ENCODE measurements at regions not wholly inside any gene's neighbourhood (a gene's known extent, or its start where the extent isn't known, plus 50 kb on each side); places are given as distances from the start of the nearest gene placed in this dataset.
"Not testable (repeated sequence)": the region's sequence is repeated elsewhere in the genome, so short reads cannot be mapped to it uniquely, and the experiment has no call there.

DNA sequence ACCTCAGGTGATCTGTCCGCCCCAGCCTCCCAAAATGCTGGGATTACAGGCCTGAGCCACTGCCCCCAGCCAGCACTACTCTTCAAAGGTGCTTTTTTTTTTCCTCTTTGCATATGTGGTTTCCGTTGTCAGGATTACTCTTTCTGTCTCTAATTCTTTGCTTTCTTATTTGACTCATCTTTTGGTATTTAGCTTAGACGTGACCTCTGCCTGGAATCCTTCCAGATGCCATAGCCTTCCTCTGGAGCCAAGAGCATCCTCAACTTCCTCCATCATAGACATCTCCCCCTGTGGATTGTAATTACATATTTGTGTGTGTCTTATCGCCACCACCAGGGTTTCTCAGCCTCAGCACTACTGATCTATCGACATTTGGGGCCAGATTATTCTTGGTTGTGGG is 84.4 kb upstream of the XYLT1 start:
- no peak for DNase-seq (ENCODE audit: low read depth)

GRCh38 chr16:17552351-17552750 is 81.6 kb upstream of the XYLT1 start:
- no peak for DNase-seq (ENCODE audit: low read depth)

DNA sequence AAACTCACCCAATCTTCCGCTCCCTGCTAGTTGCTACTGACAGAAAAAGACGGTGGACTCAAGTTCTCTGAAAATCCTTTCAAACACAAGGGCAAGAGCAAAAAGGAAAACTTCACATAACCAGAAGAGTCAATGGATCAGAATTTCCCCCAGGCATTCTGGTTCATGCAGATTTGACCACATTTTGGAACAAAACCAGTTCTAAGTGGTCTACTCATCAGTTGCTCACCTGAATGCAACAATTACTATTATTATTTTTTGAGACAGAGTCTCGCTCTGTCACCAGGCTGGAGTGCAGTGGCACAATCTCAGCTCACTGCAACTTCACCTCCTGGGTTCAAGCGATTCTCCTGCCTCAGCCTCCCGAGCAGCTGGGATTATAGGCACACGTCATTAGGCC is 80.9 kb upstream of the XYLT1 start:
- DNase-seq (ENCODE audit: low read depth), result not testable (repeated sequence)

GRCh38 chr16:17548825-17549224 is 78.1 kb upstream of the XYLT1 start:
- DNase-seq (ENCODE audit: low read depth), result no peak

- no peak for DNase-seq (ENCODE audit: low read depth)
Measured at GRCh38 chr16:17544785-17545184, 74.0 kb upstream of the XYLT1 start.

GRCh38 chr16:17544304-17544703 is 73.5 kb upstream of the XYLT1 start:
- no peak for DNase-seq (ENCODE audit: low read depth)

GRCh38 chr16:17543073-17543472 is 72.3 kb upstream of the XYLT1 start:
- no peak for DNase-seq (ENCODE audit: low read depth)

DNA sequence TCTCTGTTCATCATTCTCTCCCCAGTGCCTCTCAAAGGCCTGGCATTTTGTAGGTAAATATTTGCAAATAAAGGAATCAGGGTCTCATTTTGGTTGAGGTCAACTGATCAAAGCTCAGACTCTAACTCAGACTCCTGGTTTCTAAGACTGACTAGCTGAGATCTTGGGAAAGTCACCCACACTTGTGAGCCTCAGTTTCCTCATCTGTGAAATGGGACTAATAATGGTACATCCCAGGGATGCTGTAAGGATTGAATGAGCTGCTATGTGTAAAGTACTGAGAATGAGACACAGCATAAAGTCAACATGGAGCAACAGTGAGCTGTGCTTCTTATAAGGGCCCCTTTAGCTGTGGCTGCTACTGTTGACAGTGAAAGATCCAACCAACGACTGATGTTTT is 70.6 kb upstream of the XYLT1 start:
- DNase-seq (ENCODE audit: low read depth), result no peak

DNA sequence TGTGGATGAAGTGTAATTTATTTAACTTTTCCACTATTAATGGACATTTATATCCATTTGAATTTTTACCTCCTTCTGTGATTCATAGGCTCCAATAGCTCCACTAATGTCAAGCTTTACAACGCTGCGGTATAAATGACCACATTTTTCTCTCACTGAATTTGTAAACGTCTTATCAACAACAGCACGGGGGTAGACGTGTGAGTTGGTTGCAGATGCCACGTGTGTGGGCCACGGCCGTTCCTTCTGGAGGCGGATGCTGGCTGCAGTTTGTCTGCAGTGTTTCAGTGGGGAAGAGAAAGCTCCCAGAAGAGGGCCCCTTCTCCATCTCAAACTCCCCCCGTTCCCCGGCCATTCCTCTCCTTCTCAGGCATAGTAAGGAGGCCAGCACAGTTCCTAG is 68.2 kb upstream of the XYLT1 start:
- no peak for DNase-seq (ENCODE audit: low read depth)

DNA sequence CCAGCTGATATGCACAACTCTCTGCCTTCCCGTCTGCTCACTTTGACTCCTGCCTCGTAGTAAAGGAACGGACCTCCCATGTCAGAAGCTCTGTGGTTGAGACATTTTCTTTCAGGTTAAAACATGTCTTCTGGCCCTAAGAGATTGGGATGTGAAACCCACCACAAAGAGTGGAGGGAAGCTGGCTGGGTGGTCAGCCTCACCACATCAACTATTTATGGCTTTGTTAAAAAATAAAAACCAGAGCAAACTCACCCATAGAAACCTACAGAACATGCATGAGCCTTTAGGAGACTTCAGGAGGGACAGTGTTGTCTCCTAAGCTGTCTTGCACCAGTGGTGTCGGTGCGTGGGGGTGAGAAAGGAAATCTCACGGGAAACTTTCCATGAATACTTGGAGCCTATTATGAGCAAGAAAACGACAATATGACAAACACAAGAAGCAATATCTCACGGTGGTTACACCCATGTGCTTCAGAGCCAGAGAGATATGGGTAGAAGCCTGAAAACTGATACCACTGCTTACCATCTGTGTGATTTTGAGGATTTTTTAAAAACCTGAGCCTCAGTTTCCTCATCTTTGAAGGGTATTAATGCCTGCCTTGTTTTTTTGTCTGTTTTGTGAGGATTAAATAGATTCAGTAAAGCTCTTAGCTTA is 61.7 kb upstream of the XYLT1 start:
- no peak for DNase-seq (ENCODE audit: low read depth)

DNA sequence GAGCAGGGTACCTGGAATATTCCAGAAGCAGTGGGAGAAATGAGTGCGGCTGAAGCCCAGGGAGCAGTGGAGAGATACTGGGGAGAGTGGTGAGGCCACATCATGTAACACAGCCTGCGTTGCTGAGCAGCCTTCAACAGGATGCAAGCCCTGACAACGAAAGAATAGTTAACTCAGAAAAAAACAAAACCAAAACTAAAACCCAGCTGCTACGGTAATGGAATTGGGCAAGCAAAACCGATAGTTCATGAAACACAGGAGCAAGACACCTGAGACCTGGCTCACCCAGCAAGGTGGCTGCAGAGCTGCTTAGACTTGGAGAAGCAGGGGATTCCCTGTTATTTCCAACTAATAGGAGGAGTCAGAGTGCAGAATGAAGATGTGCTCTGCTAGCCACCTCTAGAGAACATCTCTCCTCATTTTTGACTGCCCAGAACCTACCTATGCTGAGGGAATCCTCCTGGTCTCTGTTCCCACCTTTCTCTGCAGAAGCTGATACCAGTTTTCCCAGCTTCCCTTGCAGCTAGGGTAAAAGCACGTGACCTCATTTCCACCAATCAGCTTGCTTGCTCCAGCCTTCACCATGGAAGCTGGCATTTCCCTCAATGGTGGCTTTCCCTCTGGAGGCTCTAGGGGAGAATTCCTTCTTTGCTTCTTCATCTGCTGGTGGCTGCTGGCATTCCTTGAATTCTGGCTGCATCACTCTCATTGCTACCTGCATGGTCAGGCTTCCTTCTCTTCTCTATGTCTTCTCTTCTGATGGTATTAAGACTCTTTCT is 59.4 kb upstream of the XYLT1 start:
- DNase-seq (ENCODE audit: low read depth), result peak; percentile 7

- DNase-seq (ENCODE audit: low read depth), result no peak
Measured at GRCh38 chr16:17526956-17527937, 56.5 kb upstream of the XYLT1 start.

GRCh38 chr16:17524656-17525055 is 53.9 kb upstream of the XYLT1 start:
- DNase-seq (ENCODE audit: low read depth), result no peak

DNA sequence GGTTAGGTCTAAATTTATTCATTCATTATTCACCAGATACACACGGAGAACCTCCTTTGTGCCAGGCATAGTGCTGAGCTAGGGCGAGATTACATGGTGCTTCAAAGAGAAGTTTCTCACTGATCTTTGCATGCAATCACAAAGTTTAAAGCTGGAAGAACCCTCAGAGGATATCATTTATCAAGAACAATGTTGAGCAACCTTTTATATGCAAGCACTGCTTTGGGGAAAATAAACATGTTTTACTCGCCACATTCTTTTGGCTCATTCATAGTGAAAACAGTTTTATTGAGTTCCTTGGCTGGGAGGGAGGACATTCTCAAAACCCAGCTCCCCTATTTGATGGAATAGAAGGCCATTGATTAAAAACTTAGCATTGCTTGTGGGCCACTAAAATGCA is 49.8 kb upstream of the XYLT1 start:
- DNase-seq (ENCODE audit: low read depth), result no peak
